ENCODE measurements at regions not wholly inside any gene's neighbourhood (a gene's known extent, or its start where the extent isn't known, plus 50 kb on each side); places are given as distances from the start of the nearest gene placed in this dataset.

DNA sequence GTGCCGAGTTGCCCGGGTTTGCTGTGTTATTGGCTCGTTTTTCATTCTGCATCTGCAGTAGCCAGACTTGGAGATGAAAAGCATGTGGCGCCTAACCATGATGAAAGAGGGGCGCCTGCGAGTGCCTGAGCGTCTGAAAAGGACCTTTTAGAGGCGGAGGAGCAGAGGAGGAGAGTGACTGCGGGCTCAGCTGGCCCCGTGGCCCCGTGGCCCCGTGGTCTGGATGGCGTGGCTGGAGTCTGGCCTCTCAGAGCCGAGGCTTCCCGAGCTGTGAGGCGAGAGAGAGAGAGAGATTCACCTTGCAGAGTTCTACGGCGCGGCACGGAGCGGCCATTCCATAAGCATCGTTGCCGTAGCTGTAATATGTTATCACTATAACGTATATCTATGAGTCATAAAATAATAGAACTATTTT lies 55.3 kb upstream of the RNU6ATAC start:
- Histone ChIP-seq H3K4me1 (peaks cover 6 to 25% (median 19%) of the 10 kb centered on the region in 9 donors), H3K27ac (no peak overlapping the region), H3K27me3 (no peaks in the 10 kb centered on the region), H3K4me3 (no peak overlapping the region), H3K9me3 (no peaks in the 10 kb centered on the region), H3K36me3 (no peaks in the 10 kb centered on the region)
- TF ChIP-seq, protein P1, sequence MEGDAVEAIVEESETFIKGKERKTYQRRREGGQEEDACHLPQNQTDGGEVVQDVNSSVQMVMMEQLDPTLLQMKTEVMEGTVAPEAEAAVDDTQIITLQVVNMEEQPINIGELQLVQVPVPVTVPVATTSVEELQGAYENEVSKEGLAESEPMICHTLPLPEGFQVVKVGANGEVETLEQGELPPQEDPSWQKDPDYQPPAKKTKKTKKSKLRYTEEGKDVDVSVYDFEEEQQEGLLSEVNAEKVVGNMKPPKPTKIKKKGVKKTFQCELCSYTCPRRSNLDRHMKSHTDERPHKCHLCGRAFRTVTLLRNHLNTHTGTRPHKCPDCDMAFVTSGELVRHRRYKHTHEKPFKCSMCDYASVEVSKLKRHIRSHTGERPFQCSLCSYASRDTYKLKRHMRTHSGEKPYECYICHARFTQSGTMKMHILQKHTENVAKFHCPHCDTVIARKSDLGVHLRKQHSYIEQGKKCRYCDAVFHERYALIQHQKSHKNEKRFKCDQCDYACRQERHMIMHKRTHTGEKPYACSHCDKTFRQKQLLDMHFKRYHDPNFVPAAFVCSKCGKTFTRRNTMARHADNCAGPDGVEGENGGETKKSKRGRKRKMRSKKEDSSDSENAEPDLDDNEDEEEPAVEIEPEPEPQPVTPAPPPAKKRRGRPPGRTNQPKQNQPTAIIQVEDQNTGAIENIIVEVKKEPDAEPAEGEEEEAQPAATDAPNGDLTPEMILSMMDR (IDR thresholded peaks at IDR 0.05) = no peak
- DNase-seq = peak in 1 of 2 donors; percentile 7
- WGBS, 2 donors = 94 to 96% methylated on average over 24 of the region's 24 CpGs
- ATAC-seq = no peak
- intact Hi-C loops (cut with DNase I) = loop anchor here in 1 of 10 donors (5.0 kb wide), 1 partner anchor 42 kb away; no protein-coding TSS in a partner anchor

DNA sequence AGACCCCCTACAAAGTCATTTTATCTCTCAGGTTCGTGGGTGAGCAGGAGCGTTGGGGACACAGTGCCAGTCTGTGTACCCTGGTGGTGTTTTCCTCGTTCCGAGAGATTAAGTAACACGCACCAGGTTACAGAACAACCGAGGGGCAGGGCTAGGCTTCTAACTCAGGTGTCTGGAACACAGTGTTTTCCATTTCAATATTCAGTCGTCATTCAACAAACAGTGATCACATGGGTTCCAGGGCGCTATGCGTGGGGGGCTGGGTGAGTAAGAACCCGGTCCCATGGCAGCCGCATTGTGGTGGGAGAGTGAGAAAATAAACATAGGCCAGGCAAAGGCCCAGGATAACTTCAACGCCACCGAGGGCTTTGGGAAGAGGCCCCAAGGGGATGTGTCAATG lies 55.9 kb upstream of the RNU6ATAC start:
- Histone ChIP-seq H3K27ac (no peak overlapping the region), H3K36me3 (no peaks in the 10 kb centered on the region), H3K4me1 (peaks cover 2 to 18% (median 14%) of the 10 kb centered on the region in 9 donors), H3K27me3 (no peaks in the 10 kb centered on the region), H3K4me3 (no peak overlapping the region), H3K9me3 (no peaks in the 10 kb centered on the region)
- DNase-seq (no peak), ATAC-seq (no peak)
- 93 to 94% methylated on average over 13 of the region's 13 CpGs for WGBS, 2 donors
- TF ChIP-seq, protein P1 (IDR thresholded peaks at IDR 0.05) = no peak
- intact Hi-C loops (cut with DNase I) = no loop called here

DNA sequence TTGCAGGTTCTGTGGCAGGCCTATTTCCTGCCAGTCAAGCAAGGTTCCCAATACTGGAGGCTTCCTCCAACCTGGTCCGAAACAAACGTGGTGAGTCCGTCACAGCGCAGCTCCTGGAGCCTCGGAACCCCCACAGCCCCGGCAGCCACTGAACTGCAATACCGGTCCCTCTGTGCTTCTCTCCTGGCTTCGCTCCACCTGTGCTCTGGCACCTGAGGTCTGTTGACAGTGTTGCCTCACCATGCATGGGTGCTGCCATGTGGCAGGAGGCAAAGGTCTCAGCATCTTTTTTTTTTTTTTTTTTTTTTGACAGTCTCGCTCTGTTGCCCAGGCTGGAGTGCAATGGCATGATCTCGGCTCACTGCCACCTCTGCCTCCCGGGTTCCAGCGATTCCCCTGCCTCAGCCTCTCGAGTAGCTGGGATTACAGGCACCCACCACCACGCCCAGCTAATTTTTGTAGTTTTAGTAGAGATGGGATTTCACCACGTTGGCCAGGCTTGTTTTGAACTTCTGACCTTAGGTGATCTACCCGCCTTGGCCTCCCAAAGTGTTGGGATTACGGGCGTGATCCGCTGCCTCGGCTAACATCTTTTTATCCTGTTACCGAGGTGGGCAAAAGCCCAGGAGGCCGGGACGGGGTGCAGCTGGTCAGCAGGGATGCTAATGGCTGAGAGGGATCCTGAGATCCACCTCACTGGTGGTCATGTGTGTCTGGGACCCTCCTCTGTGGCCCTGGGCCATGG lies 57.1 kb upstream of the RNU6ATAC start:
- H3K27me3 ChIP-seq = no peaks in the 10 kb centered on the region
- ATAC-seq (no peak), DNase-seq (peak in 1 of 2 donors; percentile 4)
- intact Hi-C loops (cut with DNase I) = no loop called here
- H3K4me1 ChIP-seq = peaks cover 0 to 7% (median 3%) of the 10 kb centered on the region in 9 donors
- no peak overlapping the region for H3K4me3 ChIP-seq
- no peak overlapping the region for H3K27ac ChIP-seq
- TF ChIP-seq, protein P1 (IDR thresholded peaks at IDR 0.05) = no peak
- H3K36me3 ChIP-seq = no peaks in the 10 kb centered on the region
- WGBS, 2 donors = 92 to 94% methylated on average over 23 of the region's 23 CpGs
- H3K9me3 ChIP-seq = no peaks in the 10 kb centered on the region

DNA sequence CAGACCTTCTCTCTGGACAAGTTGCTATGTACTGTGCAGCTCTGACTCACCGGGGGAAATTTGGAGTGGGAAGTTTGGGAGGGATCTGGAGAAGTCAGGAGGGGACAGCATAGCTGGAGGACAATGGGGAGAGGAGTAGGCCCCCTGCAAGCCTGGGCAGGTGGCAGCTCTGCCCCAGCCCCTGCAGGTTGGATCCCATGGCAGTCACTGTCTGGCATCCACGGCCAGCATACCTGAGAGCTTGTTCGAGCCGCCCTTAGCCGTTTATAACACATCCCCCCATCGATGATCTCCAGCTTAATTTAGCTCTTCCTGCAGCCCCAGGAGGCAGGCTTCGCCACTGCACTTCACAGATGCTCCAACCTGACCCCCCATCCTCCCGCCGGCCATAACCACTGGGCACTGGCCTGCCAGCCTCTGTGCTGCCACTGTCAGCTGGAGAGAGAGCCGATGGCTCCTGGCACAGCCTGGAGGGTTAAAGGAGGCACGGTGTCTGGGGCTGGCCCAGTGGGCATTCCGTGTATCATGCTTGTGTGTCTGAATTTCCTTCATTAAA lies 57.7 kb upstream of the RNU6ATAC start:
- intact Hi-C loops (cut with DNase I) = no loop called here

More for the DNA sequence above, 57.7 kb upstream of the RNU6ATAC start:
- peaks cover 0 to 10% (median 0%) of the 10 kb centered on the region in 9 donors for H3K4me1 ChIP-seq
- ATAC-seq (peak in 1 of 8 donors; percentile 30), DNase-seq (peak in 1 of 2 donors; percentile 17)
- TF ChIP-seq, protein P1 (IDR thresholded peaks at IDR 0.05) = no peak
- no peak overlapping the region for H3K4me3 ChIP-seq
- no peaks in the 10 kb centered on the region for H3K27me3 ChIP-seq
- no peaks in the 10 kb centered on the region for H3K36me3 ChIP-seq
- WGBS, 2 donors = 69 to 70% methylated on average over 12 of the region's 12 CpGs
- H3K9me3 ChIP-seq = no peaks in the 10 kb centered on the region
- no peak overlapping the region for H3K27ac ChIP-seq

All from heart right ventricle (tissue), 16 donors.